Smooth muscle cell (in vitro differentiated cells): ENCODE measurements at regions not wholly inside any gene's neighbourhood (a gene's known extent, or its start where the extent isn't known, plus 50 kb on each side); places are given as distances from the start of the nearest gene placed in this dataset.

ENCODE experiments used
- DNase-seq: peaks from one replicate; lab custom pipeline; 2025; ENCODE audit not compliant: unreplicated experiment; lab: John Stamatoyannopoulos, UW
- H2AFZ ChIP-seq: fragments of 200-600 bp; sonication (generic); 2 replicates; pipeline ENCODE4 v1.6.0; 2016; ENCODE audit warnings: antibody characterized with exemption, low read depth, mild to moderate bottlenecking
- H3F3A ChIP-seq: fragments of 200-600 bp; sonication (generic); 2 replicates; pipeline ENCODE4 v1.6.0; 2017; ENCODE audit warnings: antibody characterized with exemption, low read depth
- H3K27ac ChIP-seq: fragments of 200-600 bp; sonication (generic); 2 replicates; pipeline ENCODE4 v1.5.1; 2016; ENCODE audit warnings: low read depth, mild to moderate bottlenecking
- H3K27me3 ChIP-seq: fragments of 200-600 bp; sonication (generic); 2 replicates; pipeline ENCODE4 v1.6.1; 2016; ENCODE audit warnings: low read depth, mild to moderate bottlenecking
- H3K36me3 ChIP-seq: fragments of 200-600 bp; sonication (generic); 2 replicates; pipeline ENCODE4 v1.5.1; 2016; ENCODE audit warnings: low read depth
- H3K4me1 ChIP-seq: fragments of 200-600 bp; sonication (generic); 2 replicates; pipeline ENCODE4 v1.5.1; 2016; ENCODE audit warnings: low read depth
- H3K4me2 ChIP-seq: fragments of 200-600 bp; sonication (generic); 2 replicates; pipeline ENCODE4 v1.6.0; 2016; ENCODE audit warnings: mild to moderate bottlenecking
- H3K4me3 ChIP-seq: fragments of 200-600 bp; sonication (generic); 2 replicates; pipeline ENCODE4 v1.5.1; 2016; ENCODE audit warnings: mild to moderate bottlenecking
- H3K79me2 ChIP-seq: fragments of 200-600 bp; sonication (generic); 2 replicates; pipeline ENCODE4 v1.6.0; 2016; ENCODE audit warnings: low read depth, mild to moderate bottlenecking
- H3K9ac ChIP-seq: fragments of 200-600 bp; sonication (generic); 2 replicates; pipeline ENCODE4 v1.6.0; 2016; ENCODE audit warnings: low read depth
- H3K9me3 ChIP-seq: fragments of 200-600 bp; sonication (generic); replicated peaks from 2 replicates; pipeline ENCODE4 v1.5.1; 2016; ENCODE audit warnings: low read depth
- H4K20me1 ChIP-seq: fragments of 200-600 bp; sonication (generic); 2 replicates; pipeline ENCODE4 v1.6.0; 2016; ENCODE audit warnings: low read depth
- CTCF ChIP-seq: fragments of 200-600 bp; sonication (generic); IDR thresholded peaks from 2 replicates; pipeline ENCODE4 v1.5.1; 2017; ENCODE audit warnings: borderline replicate concordance, mild to moderate bottlenecking, antibody characterized with exemption; ENCODE audit not compliant: insufficient read depth, poor library complexity, severe bottlenecking
- WGBS: methylation state at CpG from one replicate; pipeline ENCODE4 v1.1.7; 2016; ENCODE audit warnings: low lambda C conversion rate; 5-methylcytosine and 5-hydroxymethylcytosine counted together

GRCh38 chr10:62972103-62972502 is 155.9 kb upstream of the EGR2 start:
- no peaks in the 10 kb centered on the region for H4K20me1 ChIP-seq
- H3K9ac ChIP-seq, result no peak overlapping the region
- no peak for DNase-seq
- H3K4me3 ChIP-seq, result no peak overlapping the region
- H3K36me3 ChIP-seq, result no peaks in the 10 kb centered on the region
- H3K4me1 ChIP-seq, result no peaks in the 10 kb centered on the region
- H3K79me2 ChIP-seq, result no peaks in the 10 kb centered on the region
- no peaks in the 10 kb centered on the region for H3F3A ChIP-seq
- peak overlapping the region; percentile 17 for H2AFZ ChIP-seq
- no peak for TF ChIP-seq CTCF
- peak overlapping the region; percentile 34 for H3K4me2 ChIP-seq
- no peak overlapping the region for H3K27ac ChIP-seq
- no peaks in the 10 kb centered on the region for H3K9me3 ChIP-seq
- no peaks in the 10 kb centered on the region for H3K27me3 ChIP-seq

- H3K4me2 ChIP-seq, result no peak overlapping the region
- no peak overlapping the region for H2AFZ ChIP-seq
- H3K4me3 ChIP-seq, result no peak overlapping the region
- H3K4me1 ChIP-seq, result no peaks in the 10 kb centered on the region
- no peak for DNase-seq
- H3K36me3 ChIP-seq, result no peaks in the 10 kb centered on the region
- 78% methylated on average over 4 of the region's 4 CpGs for WGBS
- no peaks in the 10 kb centered on the region for H3F3A ChIP-seq
- no peak overlapping the region for H3K9ac ChIP-seq
- no peak for TF ChIP-seq CTCF
- no peaks in the 10 kb centered on the region for H3K9me3 ChIP-seq
- H3K27me3 ChIP-seq, result no peaks in the 10 kb centered on the region
- H4K20me1 ChIP-seq, result no peaks in the 10 kb centered on the region
- H3K27ac ChIP-seq, result no peak overlapping the region
- H3K79me2 ChIP-seq, result no peaks in the 10 kb centered on the region
Observed at GRCh38 chr10:62964026-62964425, 147.9 kb upstream of the EGR2 start.

- DNase-seq, result no peak
- Histone ChIP-seq H3K4me3 (no peak overlapping the region), H3K9me3 (no peaks in the 10 kb centered on the region), H3K36me3 (no peaks in the 10 kb centered on the region), H2AFZ (no peak overlapping the region), H3K4me1 (no peaks in the 10 kb centered on the region), H3F3A (no peaks in the 10 kb centered on the region), H3K27me3 (no peaks in the 10 kb centered on the region), H3K9ac (no peak overlapping the region), H3K27ac (no peak overlapping the region), H3K79me2 (no peaks in the 10 kb centered on the region), H3K4me2 (no peak overlapping the region), H4K20me1 (no peaks in the 10 kb centered on the region)
- WGBS, result 48% methylated on average over 3 of the region's 3 CpGs
- no peak for TF ChIP-seq CTCF
Observed at GRCh38 chr10:62961951-62962523, 145.9 kb upstream of the EGR2 start.

GRCh38 chr10:62960416-62960815 is 144.2 kb upstream of the EGR2 start:
- DNase-seq, result no peak
- Histone ChIP-seq H3K36me3 (no peaks in the 10 kb centered on the region), H3K4me1 (no peaks in the 10 kb centered on the region), H3K27me3 (no peaks in the 10 kb centered on the region), H3K9ac (no peak overlapping the region), H3K4me2 (peak overlapping the region; percentile 22), H2AFZ (no peak overlapping the region), H3K79me2 (no peaks in the 10 kb centered on the region), H3K4me3 (no peak overlapping the region), H3F3A (no peaks in the 10 kb centered on the region), H4K20me1 (no peaks in the 10 kb centered on the region), H3K27ac (peak overlapping the region; percentile 38), H3K9me3 (no peaks in the 10 kb centered on the region)
- WGBS, result 65% methylated on average over 9 of the region's 9 CpGs
- TF ChIP-seq CTCF, result no peak
